Suprapubic skin (tissue), 4 donors: ENCODE measurements at regions not wholly inside any gene's neighbourhood (a gene's known extent, or its start where the extent isn't known, plus 50 kb on each side); places are given as distances from the start of the nearest gene placed in this dataset.

ENCODE experiments used
- POLR2A ChIP-seq, 2 donors: fragments of 450-650 bp; IDR thresholded peaks; one replicate each; pipeline ENCODE4 v1.6.1; 2017; ENCODE audit warnings: antibody characterized with exemption in 2 of 2, mild to moderate bottlenecking in 2 of 2, moderate library complexity in 2 of 2
- POLR2AphosphoS5 ChIP-seq, 3 donors: sonication (generic); formaldehyde crosslinking; IDR thresholded peaks; one replicate each; pipeline ENCODE4 v1.6.1; 2017; ENCODE audit warnings: antibody characterized with exemption in 3 of 3

DNA sequence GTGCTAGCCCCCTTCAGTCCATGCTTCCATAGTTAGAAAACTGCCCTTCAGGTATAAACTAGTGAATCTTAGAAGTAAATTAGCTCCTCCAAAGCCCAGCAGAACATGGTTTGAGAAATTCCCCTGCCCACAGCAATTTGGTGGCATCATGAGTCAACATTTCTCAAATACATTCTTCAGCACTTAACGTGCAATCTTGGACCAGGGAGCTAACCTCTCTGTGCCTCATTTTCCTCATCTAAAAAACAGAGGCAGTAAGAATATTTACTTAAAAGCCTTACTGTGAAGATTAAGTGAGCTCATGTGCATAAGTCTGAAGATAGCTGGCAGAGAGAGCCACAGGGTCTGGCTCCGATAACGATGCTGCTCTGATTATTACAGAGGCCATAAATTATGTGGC is 800.7 kb upstream of the AMELY start:
- TF ChIP-seq POLR2A (IDR thresholded peaks at IDR 0.05) (no peak), POLR2AphosphoS5 (IDR thresholded peaks at IDR 0.05) (no peak)
